WTC11 (cell line): ENCODE measurements at regions not wholly inside any gene's neighbourhood (a gene's known extent, or its start where the extent isn't known, plus 50 kb on each side); places are given as distances from the start of the nearest gene placed in this dataset.

ENCODE experiments used
- CBFB ChIP-seq: sonication (generic); formaldehyde crosslinking; IDR thresholded peaks from 2 replicates; pipeline ENCODE4 v1.8.1; 2022; ENCODE audit warnings: mild to moderate bottlenecking, low read depth, missing genetic modification reagents
- CREB1 ChIP-seq: sonication (generic); formaldehyde crosslinking; IDR thresholded peaks from 2 replicates; pipeline ENCODE4 v1.8.0; 2023; ENCODE audit warnings: mild to moderate bottlenecking, missing genetic modification reagents
- CTCF ChIP-seq: fragments of 200-600 bp; IDR thresholded peaks from 2 replicates; pipeline ENCODE4 v1.8.0; 2022; ENCODE audit warnings: antibody characterized with exemption
- ZNF317 ChIP-seq: sonication (generic); formaldehyde crosslinking; IDR thresholded peaks from 2 replicates; pipeline ENCODE4 v1.8.1; 2023; ENCODE audit warnings: low read depth, mild to moderate bottlenecking, moderate library complexity, missing genetic modification reagents, borderline replicate concordance

- TF ChIP-seq CTCF (no peak), CREB1 (no peak), CBFB (CRISPR knock-in tag) (no peak), ZNF317 (no peak)
These were observed 53.1 kb upstream of the CD55 start for GRCh38 chr1:207268337-207268736.
